Stimulated activated CD4-positive, alpha-beta T cell treated with anti-CD3 and anti-CD28 coated beads, Interleukin-12 subunit alpha, Interleukin-12 subunit beta, amount 100 ng/mL, for 24 hours (primary cell): ENCODE measurements at regions not wholly inside any gene's neighbourhood (a gene's known extent, or its start where the extent isn't known, plus 50 kb on each side); places are given as distances from the start of the nearest gene placed in this dataset.

ENCODE experiments used
- DNase-seq, 2 experiments: peaks; one replicate each; pipeline ENCODE4 v3.0.0-alpha.2; 2020; ENCODE audit warnings: low read depth in 2 of 2

- DNase-seq: no peak
Measured at GRCh38 chr1:222040955-222041354, 299.1 kb upstream of the DUSP10 start.

GRCh38 chr1:222040121-222040805 is 298.4 kb upstream of the DUSP10 start:
- DNase-seq: no peak

DNA sequence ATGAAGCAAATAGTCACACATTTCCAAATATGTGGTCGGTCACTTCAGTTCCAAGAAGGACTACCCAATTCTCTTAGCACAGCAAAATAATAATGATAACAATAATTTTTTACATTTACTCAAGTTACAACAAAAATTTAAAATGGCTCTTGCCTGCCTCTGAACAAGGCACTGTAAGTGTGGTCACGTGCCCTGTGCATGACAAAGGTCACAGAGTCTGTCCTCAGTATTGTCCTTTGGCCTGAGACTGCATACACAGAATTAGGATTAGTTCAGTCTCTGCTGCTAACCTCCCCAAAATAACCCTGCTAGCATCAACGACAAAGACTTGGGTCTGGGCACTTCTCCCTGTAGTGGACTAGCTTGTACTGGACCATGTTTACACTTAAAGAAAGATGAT is 297.1 kb upstream of the DUSP10 start:
- DNase-seq: no peak

GRCh38 chr1:222037720-222038119 is 295.8 kb upstream of the DUSP10 start:
- no peak for DNase-seq

- DNase-seq: no peak
Measured at GRCh38 chr1:222034790-222035189, 292.9 kb upstream of the DUSP10 start.

DNA sequence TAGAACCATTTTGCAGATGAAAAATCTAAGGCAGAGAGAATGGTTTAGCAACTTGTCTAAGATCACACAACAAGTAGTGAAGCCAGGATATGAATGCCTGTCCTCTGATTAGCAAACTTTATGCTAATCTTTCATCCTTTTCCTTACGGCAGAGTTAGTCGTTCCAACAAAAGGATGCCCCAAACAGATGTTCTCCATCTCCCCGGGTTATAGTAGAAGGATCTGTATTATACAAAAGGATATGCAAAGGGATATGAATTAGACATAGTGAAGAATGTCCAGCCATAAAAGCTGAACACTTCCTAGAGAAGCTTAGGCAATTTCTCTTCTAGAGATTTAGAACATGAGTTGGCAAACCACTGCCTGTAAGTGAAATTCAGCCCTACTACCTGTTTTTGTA is 291.6 kb upstream of the DUSP10 start:
- DNase-seq: no peak

DNA sequence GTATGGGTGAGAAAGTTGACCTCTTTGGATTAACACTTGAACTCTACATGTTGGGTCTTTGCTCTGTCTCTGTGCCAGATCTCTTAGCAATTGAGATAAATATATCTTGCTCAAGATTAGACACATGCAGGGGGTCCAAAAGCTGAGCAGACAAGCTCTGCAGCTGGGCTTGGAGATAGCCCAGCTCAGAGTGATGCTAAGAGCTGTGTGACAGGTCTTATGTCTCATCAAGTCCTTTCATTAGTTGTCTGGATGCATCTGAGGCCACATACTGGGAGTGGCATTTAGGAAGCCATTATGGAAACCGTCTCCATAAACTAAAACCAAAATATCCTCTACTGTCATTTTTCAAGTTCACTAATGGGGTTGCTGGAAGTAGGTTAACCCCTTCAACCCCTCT is 289.4 kb upstream of the DUSP10 start:
- DNase-seq: no peak

GRCh38 chr1:222028676-222029075 is 286.8 kb upstream of the DUSP10 start:
- DNase-seq: no peak

GRCh38 chr1:222028116-222028515 is 286.2 kb upstream of the DUSP10 start:
- no peak for DNase-seq

- DNase-seq: no peak
Measured at GRCh38 chr1:222026280-222026679, 284.4 kb upstream of the DUSP10 start.

GRCh38 chr1:222023025-222023424 is 281.1 kb upstream of the DUSP10 start:
- no peak for DNase-seq

- DNase-seq: no peak
Measured at GRCh38 chr1:222021129-222021528, 279.2 kb upstream of the DUSP10 start.

DNA sequence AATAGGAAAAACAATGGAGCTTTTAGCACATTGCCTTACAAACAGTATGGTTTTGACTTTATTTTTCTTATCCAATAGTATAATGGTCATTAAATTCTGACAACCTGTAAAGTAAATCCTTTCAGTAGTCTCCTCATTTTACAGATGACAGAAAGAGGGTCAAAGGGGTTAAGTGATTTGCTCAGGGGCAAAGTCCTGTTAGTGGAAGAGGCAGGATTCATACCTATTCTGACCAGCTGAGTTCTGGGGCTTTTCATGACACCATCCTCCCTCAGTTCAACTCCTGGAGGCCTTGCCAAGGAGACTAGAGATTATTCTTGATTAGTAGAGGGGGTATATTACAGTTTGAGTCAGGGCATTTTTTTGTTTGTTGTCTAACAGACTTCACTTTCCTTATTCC is 278.7 kb upstream of the DUSP10 start:
- DNase-seq: no peak

- no peak for DNase-seq
Measured at GRCh38 chr1:222019029-222019428, 277.1 kb upstream of the DUSP10 start.

DNA sequence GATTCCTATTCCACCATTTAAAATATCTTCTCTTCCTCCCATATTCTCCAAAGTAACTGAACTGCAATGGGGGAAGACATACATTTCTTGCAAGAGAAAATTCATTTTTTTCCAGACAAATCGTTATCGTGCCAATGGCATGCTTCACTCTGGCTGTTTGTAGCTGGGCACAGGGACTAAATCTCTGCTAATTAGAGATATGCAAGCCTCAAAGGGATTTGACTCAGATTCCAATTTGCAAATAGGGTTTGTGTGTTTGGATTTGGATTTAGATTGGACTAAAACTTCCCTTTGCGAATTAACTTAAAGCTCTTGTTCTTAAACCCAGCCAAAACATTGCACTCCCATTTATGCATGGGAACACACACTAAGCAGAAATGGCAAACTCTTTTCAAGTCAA is 276.2 kb upstream of the DUSP10 start:
- no peak for DNase-seq

DNA sequence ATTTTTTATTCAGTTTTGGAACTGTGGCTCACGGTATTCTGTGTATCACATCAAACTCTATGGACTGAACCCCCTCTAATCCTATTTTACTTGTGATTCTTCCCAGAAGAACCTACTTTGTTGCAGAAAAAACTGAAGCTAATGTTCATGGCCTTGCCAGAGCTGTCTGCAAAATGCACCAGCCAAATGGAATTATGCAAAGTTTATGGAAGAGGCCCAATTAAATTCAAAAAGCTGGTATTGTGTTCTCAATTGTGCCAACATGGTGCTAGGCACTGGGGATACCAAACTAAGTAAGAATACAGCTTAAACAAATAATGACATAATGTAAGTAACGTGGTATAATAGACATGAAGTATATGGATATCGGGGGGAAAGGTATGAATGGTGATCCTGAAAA is 273.8 kb upstream of the DUSP10 start:
- no peak for DNase-seq

- DNase-seq: no peak
Measured at GRCh38 chr1:222014001-222014400, 272.1 kb upstream of the DUSP10 start.

GRCh38 chr1:222012816-222013215 is 270.9 kb upstream of the DUSP10 start:
- no peak for DNase-seq

GRCh38 chr1:222010306-222010705 is 268.4 kb upstream of the DUSP10 start:
- DNase-seq: no peak

DNA sequence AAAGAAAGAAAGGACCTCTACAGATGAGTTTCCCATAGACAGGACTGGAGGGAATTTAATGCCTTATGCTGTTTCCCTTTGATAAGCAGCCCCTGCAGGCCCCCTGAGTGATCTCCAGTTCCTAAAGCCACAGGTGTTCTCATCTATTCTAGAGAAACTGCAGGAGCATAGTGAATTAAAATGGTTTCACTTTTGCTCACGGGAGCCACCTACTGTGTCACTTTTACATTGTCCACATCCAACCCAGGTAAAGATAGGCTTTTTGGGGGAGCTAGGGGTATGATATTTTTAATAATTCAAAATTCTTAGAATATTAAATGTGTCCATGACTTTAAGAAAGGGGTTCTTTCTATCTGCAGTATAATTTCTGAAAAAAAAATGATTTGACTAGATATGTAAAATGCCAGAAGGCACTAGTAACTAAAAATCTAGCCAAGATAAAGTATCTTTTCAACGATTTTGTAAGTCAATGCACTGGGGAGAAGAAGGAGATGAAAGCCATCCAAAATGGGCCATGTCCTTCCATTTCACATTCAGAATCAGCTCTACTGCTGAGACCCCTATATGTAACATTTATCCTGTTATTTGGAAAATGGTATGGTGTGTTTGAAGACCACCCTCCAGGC is 267.3 kb upstream of the DUSP10 start:
- DNase-seq: peak in 1 of 2 experiments; percentile 6

- no peak for DNase-seq
Measured at GRCh38 chr1:222006715-222007114, 264.8 kb upstream of the DUSP10 start.

- DNase-seq: no peak
Measured at GRCh38 chr1:222004784-222005183, 262.9 kb upstream of the DUSP10 start.

DNA sequence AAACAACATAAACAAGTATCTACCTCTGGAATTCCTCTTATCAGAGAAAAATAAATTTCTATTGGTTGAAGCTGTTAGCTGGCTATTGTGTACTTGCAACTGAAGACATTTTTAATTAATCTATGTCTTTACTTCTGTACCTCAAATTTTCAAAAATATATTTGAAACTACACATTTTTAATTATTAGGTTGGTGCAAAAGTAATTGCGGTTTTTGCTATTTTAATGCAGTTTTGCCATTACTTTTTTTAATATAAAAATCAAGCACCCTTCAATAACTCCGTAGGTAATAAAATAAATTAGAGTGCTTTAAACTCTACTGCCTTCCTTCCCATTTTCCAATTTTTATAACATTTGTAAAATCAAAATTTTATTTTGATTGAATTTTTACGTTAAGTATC is 262.1 kb upstream of the DUSP10 start:
- no peak for DNase-seq

DNA sequence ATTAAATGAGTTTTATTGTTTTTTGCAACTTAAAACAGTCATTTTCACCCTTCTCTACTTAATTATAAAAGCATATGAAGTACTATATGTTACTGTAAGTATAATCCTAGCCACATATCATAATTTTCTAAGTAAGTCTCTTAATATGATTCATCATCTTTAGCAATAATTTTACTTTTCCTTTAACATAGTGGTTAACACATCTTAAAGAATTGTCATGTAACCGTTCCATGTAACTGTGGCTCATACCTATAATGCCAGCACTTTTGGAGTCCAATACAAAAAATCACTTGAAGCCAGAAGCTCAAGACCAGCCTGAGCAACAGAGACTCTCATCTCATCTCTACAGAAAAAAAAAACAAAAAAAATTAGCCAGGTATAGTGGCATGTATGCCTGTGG is 260.6 kb upstream of the DUSP10 start:
- no peak for DNase-seq
